SK-N-SH treated with all-trans-retinoic acid at 6 μM for 48 hours (cell line): ENCODE measurements at regions not wholly inside any gene's neighbourhood (a gene's known extent, or its start where the extent isn't known, plus 50 kb on each side); places are given as distances from the start of the nearest gene placed in this dataset.

Experiments
- ATAC-seq: fragments of 200-7000 bp; cut with Tn5 transposase; 3 replicates; pipeline ENCODE4 v1.9.1; 2020; ENCODE audit warnings: mild to moderate bottlenecking, moderate library complexity
- ARNTL ChIP-seq: fragments of 450-650 bp; formaldehyde crosslinking; IDR thresholded peaks from 2 replicates; pipeline ENCODE4 v1.5.0; 2020; ENCODE audit warnings: low read depth, mild to moderate bottlenecking, moderate library complexity, borderline replicate concordance
- BACH2 ChIP-seq: fragments of 250-450 bp; sonication (Bioruptor Pico); IDR thresholded peaks from 2 replicates; pipeline ENCODE4 v1.9.0; 2021; ENCODE audit warnings: mild to moderate bottlenecking, borderline replicate concordance
- CSDC2 ChIP-seq: fragments of 250-450 bp; sonication (Bioruptor Pico); IDR thresholded peaks from 2 replicates; pipeline ENCODE4 v1.5.0; 2020; ENCODE audit warnings: mild to moderate bottlenecking, moderate library complexity
- ESRRG ChIP-seq: fragments of 250-450 bp; sonication (Bioruptor Pico); IDR thresholded peaks from 2 replicates; pipeline ENCODE4 v1.6.1; 2021; ENCODE audit warnings: mild to moderate bottlenecking
- GLIS3 ChIP-seq: fragments of 250-450 bp; sonication (Bioruptor Pico); IDR thresholded peaks from 2 replicates; pipeline ENCODE4 v1.5.0; 2020; ENCODE audit warnings: mild to moderate bottlenecking, moderate library complexity
- ISL1 ChIP-seq: fragments of 250-450 bp; sonication (Bioruptor Pico); IDR thresholded peaks from 2 replicates; pipeline ENCODE4 v2.1.2; 2022; ENCODE audit warnings: mild to moderate bottlenecking, moderate library complexity
- OSR1 ChIP-seq: fragments of 250-450 bp; sonication (Bioruptor Pico); IDR thresholded peaks from 2 replicates; pipeline ENCODE4 v1.8.0; 2022; ENCODE audit warnings: moderate library complexity, mild to moderate bottlenecking, inconsistent platforms
- RARB ChIP-seq: fragments of 250-450 bp; sonication (Bioruptor Pico); IDR thresholded peaks from 2 replicates; pipeline ENCODE4 v1.8.0; 2021; ENCODE audit warnings: mild to moderate bottlenecking, moderate library complexity
- SNAI2 ChIP-seq: fragments of 250-450 bp; sonication (Bioruptor Pico); IDR thresholded peaks from 2 replicates; pipeline ENCODE4 v1.5.0; 2020; ENCODE audit warnings: mild to moderate bottlenecking, moderate library complexity
- TCF4 ChIP-seq: fragments of 250-450 bp; sonication (Bioruptor Pico); IDR thresholded peaks from 2 replicates; pipeline ENCODE4 v1.8.0; 2021; ENCODE audit warnings: mild to moderate bottlenecking, moderate library complexity, borderline replicate concordance
- TOX ChIP-seq: fragments of 250-450 bp; sonication (Bioruptor Pico); IDR thresholded peaks from 2 replicates; pipeline ENCODE4 v1.8.0; 2021; ENCODE audit warnings: mild to moderate bottlenecking, moderate library complexity, borderline replicate concordance
- ZC3H10 ChIP-seq: fragments of 250-450 bp; sonication (Bioruptor Pico); IDR thresholded peaks from 2 replicates; pipeline ENCODE4 v1.5.1; 2021; ENCODE audit warnings: mild to moderate bottlenecking, moderate library complexity
- ZFP3 ChIP-seq: fragments of 250-450 bp; sonication (Bioruptor Pico); IDR thresholded peaks from 2 replicates; pipeline ENCODE4 v1.5.0; 2020; ENCODE audit warnings: mild to moderate bottlenecking, moderate library complexity
- ZFP30 ChIP-seq: fragments of 450-650 bp; formaldehyde crosslinking; IDR thresholded peaks from 2 replicates; pipeline ENCODE4 v1.5.0; 2022; ENCODE audit warnings: mild to moderate bottlenecking, moderate library complexity
- ZNF565 ChIP-seq: fragments of 450-650 bp; formaldehyde crosslinking; conservative IDR thresholded peaks from 2 replicates; pipeline ENCODE4 v1.5.0; 2020; ENCODE audit warnings: low read depth, mild to moderate bottlenecking, moderate library complexity
- ZNF70 ChIP-seq: fragments of 450-650 bp; formaldehyde crosslinking; IDR thresholded peaks from 2 replicates; pipeline ENCODE4 v1.5.0; 2020; ENCODE audit warnings: mild to moderate bottlenecking, moderate library complexity
- ZNF8 ChIP-seq: fragments of 450-650 bp; formaldehyde crosslinking; IDR thresholded peaks from 2 replicates; pipeline ENCODE4 v1.5.0; 2020; ENCODE audit warnings: mild to moderate bottlenecking, moderate library complexity
- TF ChIP-seq, protein P1 (sequence below): fragments of 250-450 bp; sonication (Bioruptor Pico); IDR thresholded peaks from 2 replicates; pipeline ENCODE4 v1.5.0; 2020; ENCODE audit warnings: mild to moderate bottlenecking, moderate library complexity
- TF ChIP-seq, protein P2 (sequence below): fragments of 250-450 bp; sonication (Bioruptor Pico); IDR thresholded peaks from 2 replicates; pipeline ENCODE4 v1.8.0; 2020; ENCODE audit warnings: mild to moderate bottlenecking, moderate library complexity, borderline replicate concordance
- TF ChIP-seq, protein P3 (sequence below): fragments of 250-450 bp; sonication (Bioruptor Pico); IDR thresholded peaks from 2 replicates; pipeline ENCODE4 v1.5.1; 2021; ENCODE audit warnings: mild to moderate bottlenecking, moderate library complexity
- TF ChIP-seq, protein P4 (sequence below): fragments of 250-450 bp; sonication (Bioruptor Pico); IDR thresholded peaks from 2 replicates; pipeline ENCODE4 v1.8.0; 2021; ENCODE audit warnings: low read depth, mild to moderate bottlenecking, moderate library complexity, borderline replicate concordance
- TF ChIP-seq, protein P5 (sequence below): fragments of 250-450 bp; sonication (Bioruptor Pico); IDR thresholded peaks from 2 replicates; pipeline ENCODE4 v1.5.1; 2020; ENCODE audit warnings: low read depth, mild to moderate bottlenecking, moderate library complexity

DNA sequence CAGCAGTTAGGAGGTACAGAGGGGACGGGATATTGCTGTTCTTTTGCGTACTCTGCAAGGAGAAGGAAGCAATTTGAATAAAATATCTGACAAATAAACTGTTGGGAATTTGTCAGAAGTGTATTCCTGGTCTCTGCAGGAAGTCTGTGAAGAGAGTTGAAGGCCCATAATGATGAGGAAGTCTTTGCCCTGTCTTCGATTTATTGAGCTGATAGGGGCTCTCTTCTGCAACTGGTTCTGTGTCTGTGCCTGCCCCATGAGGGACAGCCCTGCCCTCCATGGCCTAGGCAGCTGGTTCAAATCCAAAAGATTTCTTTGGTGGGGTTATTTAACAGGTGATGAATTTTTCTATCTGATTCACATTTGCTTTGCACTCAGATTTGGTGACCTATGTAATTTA lies 339.7 kb upstream of the EDNRB start:
- no peak for ATAC-seq
- no peak for TF ChIP-seq SNAI2 (CRISPR knock-in tag)
- no peak for TF ChIP-seq ZNF70 (CRISPR knock-in tag)

DNA sequence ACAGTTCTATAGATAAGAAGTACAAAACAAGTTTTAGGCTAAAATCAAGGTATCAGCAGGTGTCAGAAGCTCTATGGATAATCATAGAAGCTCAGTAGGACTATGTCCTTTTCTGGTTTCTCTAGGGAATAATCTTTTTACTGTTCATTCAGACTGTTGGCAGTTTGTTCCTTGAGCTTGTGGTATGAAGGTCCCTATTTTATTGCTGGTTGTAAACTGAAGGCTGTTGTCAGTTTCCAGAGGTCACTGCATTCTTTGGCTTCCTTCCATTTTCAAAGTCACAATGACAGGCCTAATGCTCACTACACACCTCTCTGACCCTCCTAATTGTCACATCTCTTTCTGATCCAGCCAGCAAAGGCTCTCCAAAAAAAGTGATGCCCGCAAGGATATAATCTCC lies 337.9 kb upstream of the EDNRB start:
- no peak for ATAC-seq
- TF ChIP-seq TOX (CRISPR knock-in tag), result no peak
- TF ChIP-seq, protein P1, sequence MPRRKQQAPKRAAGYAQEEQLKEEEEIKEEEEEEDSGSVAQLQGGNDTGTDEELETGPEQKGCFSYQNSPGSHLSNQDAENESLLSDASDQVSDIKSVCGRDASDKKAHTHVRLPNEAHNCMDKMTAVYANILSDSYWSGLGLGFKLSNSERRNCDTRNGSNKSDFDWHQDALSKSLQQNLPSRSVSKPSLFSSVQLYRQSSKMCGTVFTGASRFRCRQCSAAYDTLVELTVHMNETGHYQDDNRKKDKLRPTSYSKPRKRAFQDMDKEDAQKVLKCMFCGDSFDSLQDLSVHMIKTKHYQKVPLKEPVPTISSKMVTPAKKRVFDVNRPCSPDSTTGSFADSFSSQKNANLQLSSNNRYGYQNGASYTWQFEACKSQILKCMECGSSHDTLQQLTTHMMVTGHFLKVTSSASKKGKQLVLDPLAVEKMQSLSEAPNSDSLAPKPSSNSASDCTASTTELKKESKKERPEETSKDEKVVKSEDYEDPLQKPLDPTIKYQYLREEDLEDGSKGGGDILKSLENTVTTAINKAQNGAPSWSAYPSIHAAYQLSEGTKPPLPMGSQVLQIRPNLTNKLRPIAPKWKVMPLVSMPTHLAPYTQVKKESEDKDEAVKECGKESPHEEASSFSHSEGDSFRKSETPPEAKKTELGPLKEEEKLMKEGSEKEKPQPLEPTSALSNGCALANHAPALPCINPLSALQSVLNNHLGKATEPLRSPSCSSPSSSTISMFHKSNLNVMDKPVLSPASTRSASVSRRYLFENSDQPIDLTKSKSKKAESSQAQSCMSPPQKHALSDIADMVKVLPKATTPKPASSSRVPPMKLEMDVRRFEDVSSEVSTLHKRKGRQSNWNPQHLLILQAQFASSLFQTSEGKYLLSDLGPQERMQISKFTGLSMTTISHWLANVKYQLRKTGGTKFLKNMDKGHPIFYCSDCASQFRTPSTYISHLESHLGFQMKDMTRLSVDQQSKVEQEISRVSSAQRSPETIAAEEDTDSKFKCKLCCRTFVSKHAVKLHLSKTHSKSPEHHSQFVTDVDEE (CRISPR knock-in tag), result no peak
- TF ChIP-seq CSDC2, result no peak
- TF ChIP-seq TCF4 (CRISPR knock-in tag), result no peak
- no peak for TF ChIP-seq ARNTL
- TF ChIP-seq, protein P2, sequence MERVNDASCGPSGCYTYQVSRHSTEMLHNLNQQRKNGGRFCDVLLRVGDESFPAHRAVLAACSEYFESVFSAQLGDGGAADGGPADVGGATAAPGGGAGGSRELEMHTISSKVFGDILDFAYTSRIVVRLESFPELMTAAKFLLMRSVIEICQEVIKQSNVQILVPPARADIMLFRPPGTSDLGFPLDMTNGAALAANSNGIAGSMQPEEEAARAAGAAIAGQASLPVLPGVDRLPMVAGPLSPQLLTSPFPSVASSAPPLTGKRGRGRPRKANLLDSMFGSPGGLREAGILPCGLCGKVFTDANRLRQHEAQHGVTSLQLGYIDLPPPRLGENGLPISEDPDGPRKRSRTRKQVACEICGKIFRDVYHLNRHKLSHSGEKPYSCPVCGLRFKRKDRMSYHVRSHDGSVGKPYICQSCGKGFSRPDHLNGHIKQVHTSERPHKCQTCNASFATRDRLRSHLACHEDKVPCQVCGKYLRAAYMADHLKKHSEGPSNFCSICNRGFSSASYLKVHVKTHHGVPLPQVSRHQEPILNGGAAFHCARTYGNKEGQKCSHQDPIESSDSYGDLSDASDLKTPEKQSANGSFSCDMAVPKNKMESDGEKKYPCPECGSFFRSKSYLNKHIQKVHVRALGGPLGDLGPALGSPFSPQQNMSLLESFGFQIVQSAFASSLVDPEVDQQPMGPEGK (CRISPR knock-in tag), result no peak
- no peak for TF ChIP-seq ZFP30 (CRISPR knock-in tag)
- TF ChIP-seq ESRRG (CRISPR knock-in tag), result no peak
- TF ChIP-seq, protein P3, sequence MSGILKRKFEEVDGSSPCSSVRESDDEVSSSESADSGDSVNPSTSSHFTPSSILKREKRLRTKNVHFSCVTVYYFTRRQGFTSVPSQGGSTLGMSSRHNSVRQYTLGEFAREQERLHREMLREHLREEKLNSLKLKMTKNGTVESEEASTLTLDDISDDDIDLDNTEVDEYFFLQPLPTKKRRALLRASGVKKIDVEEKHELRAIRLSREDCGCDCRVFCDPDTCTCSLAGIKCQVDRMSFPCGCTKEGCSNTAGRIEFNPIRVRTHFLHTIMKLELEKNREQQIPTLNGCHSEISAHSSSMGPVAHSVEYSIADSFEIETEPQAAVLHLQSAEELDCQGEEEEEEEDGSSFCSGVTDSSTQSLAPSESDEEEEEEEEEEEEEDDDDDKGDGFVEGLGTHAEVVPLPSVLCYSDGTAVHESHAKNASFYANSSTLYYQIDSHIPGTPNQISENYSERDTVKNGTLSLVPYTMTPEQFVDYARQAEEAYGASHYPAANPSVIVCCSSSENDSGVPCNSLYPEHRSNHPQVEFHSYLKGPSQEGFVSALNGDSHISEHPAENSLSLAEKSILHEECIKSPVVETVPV (CRISPR knock-in tag), result no peak
- no peak for TF ChIP-seq SNAI2 (CRISPR knock-in tag)
- no peak for TF ChIP-seq ZC3H10
- TF ChIP-seq OSR1 (CRISPR knock-in tag), result no peak
- no peak for TF ChIP-seq ISL1 (CRISPR knock-in tag)
- no peak for TF ChIP-seq GLIS3 (CRISPR knock-in tag)
- TF ChIP-seq ZFP3 (CRISPR knock-in tag), result no peak
- TF ChIP-seq ZNF565 (CRISPR knock-in tag), result no peak
- no peak for TF ChIP-seq ZNF70 (CRISPR knock-in tag)
- TF ChIP-seq, protein P4, sequence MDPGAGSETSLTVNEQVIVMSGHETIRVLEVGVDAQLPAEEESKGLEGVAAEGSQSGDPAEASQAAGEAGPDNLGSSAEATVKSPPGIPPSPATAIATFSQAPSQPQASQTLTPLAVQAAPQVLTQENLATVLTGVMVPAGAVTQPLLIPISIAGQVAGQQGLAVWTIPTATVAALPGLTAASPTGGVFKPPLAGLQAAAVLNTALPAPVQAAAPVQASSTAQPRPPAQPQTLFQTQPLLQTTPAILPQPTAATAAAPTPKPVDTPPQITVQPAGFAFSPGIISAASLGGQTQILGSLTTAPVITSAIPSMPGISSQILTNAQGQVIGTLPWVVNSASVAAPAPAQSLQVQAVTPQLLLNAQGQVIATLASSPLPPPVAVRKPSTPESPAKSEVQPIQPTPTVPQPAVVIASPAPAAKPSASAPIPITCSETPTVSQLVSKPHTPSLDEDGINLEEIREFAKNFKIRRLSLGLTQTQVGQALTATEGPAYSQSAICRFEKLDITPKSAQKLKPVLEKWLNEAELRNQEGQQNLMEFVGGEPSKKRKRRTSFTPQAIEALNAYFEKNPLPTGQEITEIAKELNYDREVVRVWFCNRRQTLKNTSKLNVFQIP (CRISPR knock-in tag), result no peak
- TF ChIP-seq, all 23 proteins: peak for 0

DNA sequence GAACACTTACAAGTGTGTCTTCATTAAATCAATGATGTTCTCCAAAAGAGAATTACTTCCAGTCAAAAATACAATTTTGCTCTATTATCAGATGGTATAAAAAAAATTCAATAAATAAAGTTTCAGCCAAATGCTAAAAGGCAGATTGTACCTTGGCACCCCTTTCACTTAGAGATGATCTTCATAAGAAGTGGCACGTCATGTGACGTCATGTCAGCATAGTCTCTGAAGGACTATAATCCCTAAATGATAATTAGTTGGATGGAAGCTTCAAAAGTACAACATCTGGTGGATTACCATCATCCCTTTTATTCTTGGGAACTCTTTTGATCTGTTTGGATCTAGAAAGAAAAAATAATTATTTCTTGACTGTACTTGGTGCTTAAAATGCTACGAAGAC lies 335.5 kb upstream of the EDNRB start:
- ATAC-seq, result no peak
- TF ChIP-seq, protein P1 (CRISPR knock-in tag), result no peak
- TF ChIP-seq ZC3H10 (no peak), ZNF8 (CRISPR knock-in tag) (no peak), TOX (CRISPR knock-in tag) (no peak), RARB (no peak), TCF4 (CRISPR knock-in tag) (no peak), ZFP3 (CRISPR knock-in tag) (no peak), BACH2 (no peak), SNAI2 (CRISPR knock-in tag) (no peak), ESRRG (CRISPR knock-in tag) (no peak), ZFP30 (CRISPR knock-in tag) (no peak), ZNF565 (CRISPR knock-in tag) (no peak)
- TF ChIP-seq, protein P3 (CRISPR knock-in tag), result no peak
- TF ChIP-seq, protein P4 (CRISPR knock-in tag), result no peak
- TF ChIP-seq, protein P5, sequence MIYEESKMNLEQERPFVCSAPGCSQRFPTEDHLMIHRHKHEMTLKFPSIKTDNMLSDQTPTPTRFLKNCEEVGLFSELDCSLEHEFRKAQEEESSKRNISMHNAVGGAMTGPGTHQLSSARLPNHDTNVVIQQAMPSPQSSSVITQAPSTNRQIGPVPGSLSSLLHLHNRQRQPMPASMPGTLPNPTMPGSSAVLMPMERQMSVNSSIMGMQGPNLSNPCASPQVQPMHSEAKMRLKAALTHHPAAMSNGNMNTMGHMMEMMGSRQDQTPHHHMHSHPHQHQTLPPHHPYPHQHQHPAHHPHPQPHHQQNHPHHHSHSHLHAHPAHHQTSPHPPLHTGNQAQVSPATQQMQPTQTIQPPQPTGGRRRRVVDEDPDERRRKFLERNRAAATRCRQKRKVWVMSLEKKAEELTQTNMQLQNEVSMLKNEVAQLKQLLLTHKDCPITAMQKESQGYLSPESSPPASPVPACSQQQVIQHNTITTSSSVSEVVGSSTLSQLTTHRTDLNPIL (CRISPR knock-in tag), result no peak
